Sigmoid colon (tissue), 4 donors: ENCODE measurements at regions not wholly inside any gene's neighbourhood (a gene's known extent, or its start where the extent isn't known, plus 50 kb on each side); places are given as distances from the start of the nearest gene placed in this dataset.

Experiments
- CTCF ChIP-seq, 4 experiments: fragments of 450-650 bp in 3 of 4; fragments of 200-600 bp in 1 of 4; IDR thresholded peaks; one replicate each; pipeline ENCODE4 v1.5.1; 2016 to 2019; ENCODE audit warnings: antibody characterized with exemption in 4 of 4, mild to moderate bottlenecking in 3 of 4, moderate library complexity in 2 of 4
- EP300 ChIP-seq, 4 donors: sonication (generic); formaldehyde crosslinking; IDR thresholded peaks; one replicate each; pipeline ENCODE4 v1.6.1; 2017; ENCODE audit warnings: antibody characterized with exemption in 4 of 4

GRCh38 chr13:24625331-24625731 is 54.9 kb upstream of the ATP12A start:
- TF ChIP-seq CTCF (IDR thresholded peaks at IDR 0.05) = no peak
- no peak for TF ChIP-seq EP300 (IDR thresholded peaks at IDR 0.05)
